ENCODE measurements at regions not wholly inside any gene's neighbourhood (a gene's known extent, or its start where the extent isn't known, plus 50 kb on each side); places are given as distances from the start of the nearest gene placed in this dataset.

DNA sequence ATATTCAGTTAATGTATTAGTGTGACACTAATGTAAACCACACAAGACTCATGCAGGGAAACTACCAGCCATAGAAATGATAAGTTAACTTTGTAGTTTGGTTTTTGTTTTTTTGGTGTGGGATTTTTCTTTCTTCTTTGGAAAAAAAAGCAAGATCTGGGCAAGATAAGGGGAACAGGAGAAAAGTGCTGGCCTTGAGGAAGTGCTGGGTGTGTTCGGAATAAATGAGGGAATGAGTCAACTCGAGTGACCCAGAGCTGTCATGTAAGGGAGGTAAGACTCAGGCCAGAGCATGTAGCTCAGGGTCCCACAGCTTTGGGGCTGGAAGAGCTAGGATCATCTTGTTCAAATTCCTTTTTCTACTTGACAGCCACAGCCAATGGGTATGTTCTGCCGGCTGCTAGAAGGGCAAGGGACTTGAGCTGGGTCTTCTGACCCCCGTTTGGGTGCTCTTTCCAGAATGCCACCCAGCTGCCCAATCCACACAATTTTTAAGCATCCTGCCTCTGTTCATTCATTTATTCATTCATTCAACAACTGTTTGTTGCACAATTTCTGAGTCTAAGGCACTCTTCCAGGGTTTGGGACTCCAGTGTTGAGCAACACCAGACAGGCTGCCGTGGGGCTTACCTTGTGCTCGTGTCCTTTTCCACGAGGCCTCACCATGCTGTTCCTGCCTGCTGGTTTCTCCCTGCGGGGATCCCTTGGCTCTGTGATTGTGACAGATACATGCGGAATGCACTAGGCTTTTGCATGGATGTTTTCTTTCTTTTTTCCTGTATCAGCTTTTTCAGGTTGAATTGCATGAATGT is 54.5 kb downstream of the CLDN34 start:
- DNase-seq (ENCODE audit: low spot score): no peak

DNA sequence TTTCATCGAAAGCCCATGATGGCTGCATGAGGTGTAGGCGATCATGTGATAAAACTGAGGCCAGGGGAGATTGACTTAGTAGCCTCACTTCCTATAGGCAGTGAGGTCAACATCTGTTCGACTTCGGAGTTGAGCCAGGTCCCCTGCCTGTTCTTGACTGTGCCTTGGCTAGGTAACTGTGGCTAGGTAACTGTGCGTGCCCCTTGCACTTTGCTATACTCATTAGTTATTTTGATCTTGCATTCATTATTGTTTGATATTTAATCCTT is 55.0 kb downstream of the CLDN34 start:
- DNase-seq (ENCODE audit: low spot score): no peak

DNA sequence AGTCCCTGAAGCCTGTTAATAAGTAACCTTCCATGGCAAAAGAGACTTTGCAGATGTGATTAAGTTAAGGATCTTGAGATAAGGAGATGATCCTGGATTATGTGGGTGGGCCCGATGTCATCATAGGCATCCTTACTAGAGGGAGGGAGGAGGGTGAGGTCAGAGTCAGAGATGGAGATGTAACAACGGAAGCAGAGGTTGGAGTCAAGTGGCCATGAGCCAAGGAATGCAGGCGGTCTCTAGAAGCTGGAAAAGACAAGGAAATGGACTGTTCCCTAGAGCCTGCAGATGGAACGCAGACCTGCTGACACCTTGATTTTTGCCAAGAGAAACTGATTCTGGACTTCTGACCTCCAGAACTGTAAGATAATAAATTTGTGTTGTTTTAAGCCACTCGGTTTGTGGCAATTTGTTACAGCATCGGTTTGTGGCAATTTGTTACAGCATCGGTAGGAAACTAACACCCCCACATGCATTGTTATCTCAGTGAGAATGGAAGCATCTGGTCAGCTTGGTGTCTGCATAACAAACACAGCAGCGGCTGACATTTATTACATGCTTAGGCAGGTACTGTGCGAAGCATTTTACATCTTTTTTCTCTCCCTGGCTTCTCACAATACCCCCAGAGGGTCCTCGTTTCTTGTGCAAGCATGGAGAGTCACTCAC is 55.6 kb downstream of the CLDN34 start:
- no peak for DNase-seq (ENCODE audit: low spot score)

DNA sequence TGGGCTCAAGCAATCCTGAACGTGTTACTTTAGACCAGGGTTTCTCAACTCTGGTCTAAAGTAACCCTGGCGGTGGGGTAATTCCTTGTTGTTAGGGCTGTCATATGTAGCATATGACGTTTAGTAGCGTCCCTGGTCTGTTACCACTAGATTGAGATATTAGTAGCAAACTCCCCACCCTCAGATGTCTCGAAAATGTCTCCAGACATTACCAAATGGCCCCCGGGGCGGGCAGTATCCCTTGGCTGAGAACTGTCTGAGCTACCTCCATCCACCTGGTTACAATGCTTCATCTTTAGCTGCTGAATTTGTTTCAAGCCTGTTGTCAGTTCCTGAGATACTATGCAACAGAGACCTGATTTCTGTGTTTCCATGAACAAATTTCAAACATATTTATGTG is 56.7 kb downstream of the CLDN34 start:
- no peak for DNase-seq (ENCODE audit: low spot score)

DNA sequence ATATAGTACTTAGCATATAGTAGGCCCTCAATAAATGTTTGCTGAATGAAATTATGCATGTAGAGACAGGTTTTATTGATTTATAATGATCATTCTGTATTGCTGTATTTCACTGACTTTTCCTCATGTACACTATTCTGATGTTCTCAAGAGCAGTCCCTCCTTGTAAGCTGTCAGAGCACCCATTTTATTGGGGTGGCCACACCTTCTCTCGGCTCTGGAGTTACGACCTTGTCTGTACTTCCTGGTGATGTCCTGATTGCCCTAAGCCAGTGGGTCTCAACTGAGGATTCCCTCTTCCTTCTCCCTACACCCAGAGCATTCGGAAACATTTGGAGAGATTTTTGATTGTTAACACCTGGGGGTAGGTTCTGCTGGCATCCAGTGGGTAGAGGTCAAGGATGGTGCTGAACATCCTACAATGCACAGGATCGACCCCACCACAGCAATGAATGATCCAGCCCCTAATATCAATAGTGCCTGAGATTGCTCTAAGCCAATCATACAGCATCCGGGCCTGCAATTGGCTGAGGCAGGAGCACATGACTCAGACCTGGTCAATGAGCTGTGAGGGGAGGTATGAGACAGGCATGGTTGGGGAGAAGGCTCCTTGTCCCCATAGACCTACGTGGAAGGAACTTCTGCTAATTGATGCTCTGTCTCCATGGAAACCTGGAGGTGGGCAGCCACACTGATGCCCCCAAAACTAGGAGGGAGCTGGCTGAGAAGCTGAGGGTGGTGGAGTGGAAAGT is 58.8 kb downstream of the CLDN34 start:
- no peak for DNase-seq (ENCODE audit: low spot score)

DNA sequence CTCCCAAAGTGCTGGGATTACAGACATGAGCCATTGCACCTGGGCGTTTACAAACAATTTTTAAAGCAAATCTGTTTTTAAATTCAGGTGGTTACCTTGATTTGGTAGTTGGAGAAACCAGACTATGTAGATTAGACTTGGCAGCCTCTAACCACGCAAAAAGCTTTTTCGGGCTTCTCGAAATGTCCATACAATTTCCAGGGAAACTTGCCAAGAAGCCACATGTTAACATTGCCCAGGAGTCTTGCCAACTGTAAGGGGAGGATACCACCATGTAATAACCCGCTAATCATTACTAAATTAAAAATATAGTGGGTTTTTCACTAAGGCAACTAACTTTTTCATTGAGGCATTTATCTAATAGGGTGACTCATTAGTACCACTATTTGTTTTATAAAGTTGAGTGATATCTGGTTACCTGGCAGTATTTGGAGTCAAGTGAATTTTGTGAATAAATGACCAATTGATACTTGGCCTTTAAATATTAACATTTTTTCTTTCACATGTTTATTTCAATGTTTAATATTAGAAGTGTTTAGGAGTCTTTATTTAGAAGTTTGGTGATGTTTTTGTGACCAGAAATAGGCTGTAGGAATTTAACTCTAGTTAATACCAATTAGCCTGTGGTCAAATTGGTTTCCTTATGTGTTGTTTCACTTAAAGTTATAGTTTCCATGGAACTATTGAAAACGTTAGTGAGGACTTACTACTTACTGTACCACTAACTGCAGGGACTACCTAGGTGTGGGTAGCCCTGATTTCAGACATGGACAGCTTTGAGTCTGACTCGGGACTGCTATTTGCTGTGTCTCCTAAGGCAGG is 61.3 kb downstream of the CLDN34 start:
- DNase-seq (ENCODE audit: low spot score): no peak

DNA sequence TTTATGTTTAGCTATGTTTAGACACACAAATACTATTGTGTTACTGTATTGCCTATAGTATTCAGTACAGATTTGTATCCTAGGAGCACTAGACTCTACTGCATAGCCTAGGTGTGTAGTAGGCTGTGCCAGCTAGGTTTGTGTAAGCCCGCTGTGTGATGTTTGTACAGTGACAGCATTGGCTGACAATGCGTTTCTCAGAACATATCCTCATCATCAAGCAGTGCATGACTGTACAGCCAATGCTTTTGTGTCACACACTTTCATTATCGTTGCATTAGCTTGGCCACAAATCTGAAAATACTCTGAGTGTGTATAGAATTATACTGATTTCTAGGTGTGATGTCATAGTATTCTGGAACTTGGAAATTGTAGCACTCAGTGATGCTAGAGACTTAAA is 63.4 kb downstream of the CLDN34 start:
- DNase-seq (ENCODE audit: low spot score): no peak

DNA sequence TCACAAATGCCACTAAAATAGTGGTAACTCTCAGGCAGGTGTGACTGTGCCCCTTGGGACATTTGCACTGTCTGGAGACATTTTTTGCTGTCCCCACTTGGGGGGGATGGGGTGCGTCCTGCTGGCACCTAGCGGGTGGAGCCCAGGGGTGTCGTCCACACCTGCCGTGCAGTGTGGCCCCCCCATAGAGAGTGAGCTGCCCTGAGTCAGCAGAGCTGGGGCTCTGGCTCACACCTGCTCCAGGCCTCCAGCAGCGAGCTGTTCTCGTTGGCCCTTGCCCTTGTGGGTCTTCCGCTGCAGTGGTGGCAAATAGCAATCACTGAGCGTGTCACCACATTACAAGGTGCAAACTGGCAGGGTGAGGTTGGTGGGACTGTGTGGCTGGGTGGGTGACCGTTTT is 64.6 kb downstream of the CLDN34 start:
- DNase-seq (ENCODE audit: low spot score): no peak

DNA sequence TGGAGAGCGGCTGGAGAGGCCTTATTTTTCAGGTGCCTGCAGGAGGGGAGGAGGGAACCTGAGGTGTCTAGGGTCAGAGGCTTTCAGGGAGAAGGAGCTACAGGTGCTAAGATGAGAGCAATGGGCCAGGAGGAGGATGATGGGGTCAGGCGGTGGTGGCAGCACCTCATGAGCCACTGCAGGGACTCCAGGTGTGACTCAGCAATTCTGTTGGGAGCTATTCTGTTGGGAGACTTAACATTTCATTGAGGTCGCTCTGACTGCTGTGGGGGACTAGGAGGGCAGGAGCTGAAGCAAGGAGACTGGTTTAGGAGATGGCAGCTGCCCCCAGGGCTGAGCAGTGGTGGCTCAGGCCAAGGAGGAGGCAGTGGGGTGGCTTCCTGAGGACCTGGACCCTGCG is 65.0 kb downstream of the CLDN34 start:
- DNase-seq (ENCODE audit: low spot score): no peak

DNA sequence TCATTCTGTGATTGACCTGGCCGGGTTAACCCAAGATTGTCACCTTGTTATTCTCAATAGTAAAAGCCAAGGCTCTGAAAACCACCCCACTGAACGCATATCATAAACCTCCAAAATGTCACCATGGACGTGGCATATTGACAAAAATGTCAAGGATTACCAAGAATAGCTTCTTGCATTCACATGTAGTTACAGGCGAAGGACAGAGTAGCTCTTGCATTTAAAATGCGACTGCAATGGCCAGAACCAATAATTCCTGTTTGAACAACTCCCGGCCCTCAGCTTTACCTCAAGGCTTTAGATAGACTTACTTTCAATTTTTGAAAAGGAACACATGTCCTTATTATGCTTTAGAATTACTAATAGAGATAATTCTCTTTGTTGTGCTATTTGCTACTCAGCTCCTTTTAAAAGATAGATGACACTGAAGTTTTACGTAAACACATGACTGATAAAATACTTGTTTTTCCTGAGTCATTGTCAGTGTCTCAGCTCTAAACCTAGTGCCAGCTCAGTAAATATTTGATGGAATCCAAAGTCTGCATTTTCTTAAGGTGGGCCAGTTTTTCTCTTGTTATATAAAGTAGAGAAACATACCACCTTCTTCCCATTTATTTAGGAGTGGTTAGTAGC is 66.3 kb downstream of the CLDN34 start:
- DNase-seq (ENCODE audit: low spot score): no peak

DNA sequence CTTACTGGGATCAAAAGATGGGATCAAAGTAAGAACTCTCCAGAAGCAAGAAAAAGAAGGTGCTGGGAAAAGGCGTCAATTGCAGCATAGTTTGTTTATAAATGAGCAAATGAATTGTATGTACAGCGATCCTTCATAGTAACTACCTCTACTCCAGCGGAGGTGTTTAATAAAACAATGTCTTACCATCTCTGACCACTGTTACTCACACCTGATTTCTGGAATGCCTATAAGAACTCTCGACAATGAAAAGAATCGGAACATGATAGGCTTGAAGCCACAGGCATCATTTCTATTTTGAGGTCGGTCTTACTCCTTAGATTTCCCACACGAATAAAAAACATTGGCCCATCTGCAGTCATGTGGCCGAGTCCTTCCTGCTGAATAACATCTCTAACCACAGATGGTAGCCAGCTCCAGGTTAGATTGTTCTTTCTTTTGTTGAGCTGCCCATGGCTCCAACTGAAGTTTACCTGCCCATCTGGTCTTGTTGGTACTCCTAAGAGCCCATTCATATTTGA is 67.6 kb downstream of the CLDN34 start:
- no peak for DNase-seq (ENCODE audit: low spot score)

DNA sequence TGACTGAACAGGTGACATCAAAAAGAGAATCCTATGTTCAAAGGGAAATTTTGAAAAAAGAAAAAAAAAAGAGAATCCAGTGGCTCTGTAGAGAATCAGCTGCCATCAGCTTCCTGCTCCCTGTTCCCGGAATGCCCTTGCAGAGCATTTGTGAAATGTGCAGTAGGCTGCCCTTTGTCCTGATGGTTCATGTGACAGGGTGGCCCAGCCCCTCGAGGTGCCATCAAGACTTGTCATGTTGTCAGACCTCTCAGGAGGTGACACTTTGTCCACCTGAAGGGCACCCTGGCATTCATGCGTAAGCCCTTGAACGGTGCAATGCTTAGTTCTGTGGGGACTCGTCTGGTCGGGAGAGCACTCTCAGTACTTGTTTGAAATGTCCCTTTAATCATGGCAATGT is 71.4 kb downstream of the CLDN34 start:
- DNase-seq (ENCODE audit: low spot score): no peak

DNA sequence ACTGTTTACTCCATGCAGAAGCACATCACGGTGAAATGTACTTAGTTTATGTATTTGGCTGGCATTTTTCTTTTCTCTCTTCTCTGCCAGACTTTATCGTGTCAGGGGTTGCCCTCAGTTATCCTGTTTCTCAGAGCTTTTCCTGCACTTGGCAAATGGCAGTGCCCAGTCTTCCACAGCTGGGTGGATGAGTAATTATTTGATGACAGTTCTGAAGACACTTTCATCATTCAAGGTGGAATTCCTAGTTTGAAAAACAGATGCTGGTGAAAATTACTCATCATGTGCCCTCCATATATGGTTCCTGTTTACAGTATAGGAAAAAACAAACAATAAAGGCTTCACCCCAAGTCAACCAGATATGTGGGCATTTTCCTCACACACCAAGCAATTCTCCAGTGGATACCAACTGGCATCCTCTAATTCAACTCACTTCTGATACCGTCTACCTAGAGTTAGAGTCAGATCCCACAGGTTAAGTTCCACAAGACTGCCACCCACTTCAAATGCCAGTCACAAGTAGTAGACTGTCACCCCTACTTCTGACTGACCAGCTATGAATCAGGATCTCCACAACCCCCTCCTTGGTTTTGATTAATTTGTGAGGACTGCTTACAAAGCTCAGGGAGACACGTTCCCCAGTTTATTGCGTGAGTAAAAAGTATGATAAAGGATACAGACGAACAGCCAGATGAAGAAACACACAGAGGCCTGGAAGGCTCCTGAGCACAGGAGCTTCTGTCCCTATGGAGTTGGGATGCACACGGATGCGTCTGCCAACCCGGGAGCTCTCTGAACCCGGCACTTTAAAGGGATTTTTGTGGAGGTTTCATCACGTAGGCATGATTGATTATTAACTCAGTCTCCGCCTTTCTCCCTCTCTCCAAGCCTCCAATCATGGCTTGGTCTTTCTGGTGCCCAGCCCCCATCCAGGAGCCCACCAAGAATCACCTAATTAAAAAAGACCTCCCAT is 72.9 kb downstream of the CLDN34 start:
- no peak for DNase-seq (ENCODE audit: low spot score)

DNA sequence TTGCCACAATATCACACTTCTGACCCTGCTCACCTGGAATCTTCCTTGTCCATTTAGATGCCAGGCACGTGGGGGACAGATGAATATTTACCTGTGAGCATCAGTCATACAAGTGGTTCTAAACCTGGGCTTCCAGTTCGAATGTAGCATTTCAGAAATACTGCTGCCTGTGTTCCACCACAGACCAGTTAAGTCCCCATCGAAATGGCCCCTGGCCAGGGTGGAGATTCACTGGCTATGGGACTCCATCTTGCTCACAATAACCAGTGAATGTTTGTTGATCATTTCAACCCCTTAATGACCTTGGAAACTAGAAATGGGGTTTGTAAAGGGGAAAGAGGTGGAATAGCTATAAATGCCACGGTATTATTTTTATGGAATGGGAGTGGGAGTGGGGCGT is 73.8 kb downstream of the CLDN34 start:
- no peak for DNase-seq (ENCODE audit: low spot score)

DNA sequence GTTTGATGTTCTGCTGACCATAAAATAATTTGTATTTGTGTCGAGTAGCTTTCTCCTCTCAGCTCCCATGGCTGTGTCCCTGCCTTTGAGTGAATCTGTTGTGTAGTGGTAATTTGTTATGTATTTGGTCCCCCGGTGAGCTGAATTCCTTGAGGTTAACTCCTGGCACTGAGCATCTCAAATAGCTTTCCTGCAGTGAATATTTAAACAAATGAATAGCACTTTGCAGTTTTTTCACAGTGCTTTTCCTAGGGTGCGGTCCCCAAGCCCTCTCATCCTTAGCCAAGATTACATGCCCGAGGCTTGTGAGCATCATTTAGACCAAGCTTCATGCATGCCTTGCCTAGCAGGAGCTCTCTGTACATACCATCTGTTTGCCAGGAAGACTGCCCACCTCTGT is 74.2 kb downstream of the CLDN34 start:
- no peak for DNase-seq (ENCODE audit: low spot score)

DNA sequence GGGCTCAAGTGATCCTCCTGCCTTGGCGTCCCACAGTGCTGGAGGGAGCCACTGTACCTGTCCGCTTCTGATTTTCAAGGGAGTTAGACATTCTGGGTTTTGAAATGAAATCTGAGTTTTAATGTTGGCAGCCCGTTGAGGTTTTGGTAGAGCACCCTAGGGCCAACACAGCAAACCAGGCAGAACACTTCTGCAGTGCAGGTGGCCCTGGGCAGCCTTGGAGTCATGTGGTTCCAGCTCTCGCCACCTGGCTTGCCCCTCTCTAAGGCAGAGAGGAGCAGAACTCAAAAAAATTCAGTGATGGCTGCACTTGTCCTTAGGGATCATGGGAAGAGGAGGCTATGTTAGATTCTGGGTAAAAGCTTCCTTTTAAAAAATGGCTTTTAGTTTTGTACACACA is 74.9 kb downstream of the CLDN34 start:
- DNase-seq (ENCODE audit: low spot score): no peak

DNA sequence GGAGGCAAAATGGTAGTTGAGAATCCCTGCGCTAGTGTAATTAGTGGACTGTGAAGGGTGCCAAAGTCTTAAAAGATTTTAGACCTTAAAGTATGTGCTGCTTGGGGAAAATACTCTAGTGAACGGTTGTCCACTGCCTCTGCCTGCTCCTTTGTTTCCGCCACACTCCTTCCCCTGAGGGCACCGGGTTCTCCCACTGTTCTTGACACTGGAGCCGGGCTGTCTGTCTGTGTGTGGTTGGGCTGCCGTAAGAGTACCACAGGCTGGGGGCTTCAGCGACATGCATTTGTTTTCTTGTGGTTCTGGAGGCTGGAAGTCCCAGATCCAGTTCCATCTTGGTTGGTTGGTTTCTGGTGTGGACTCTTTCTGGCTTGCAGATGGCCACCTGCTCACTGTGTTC is 76.2 kb downstream of the CLDN34 start:
- DNase-seq (ENCODE audit: low spot score): no peak

DNA sequence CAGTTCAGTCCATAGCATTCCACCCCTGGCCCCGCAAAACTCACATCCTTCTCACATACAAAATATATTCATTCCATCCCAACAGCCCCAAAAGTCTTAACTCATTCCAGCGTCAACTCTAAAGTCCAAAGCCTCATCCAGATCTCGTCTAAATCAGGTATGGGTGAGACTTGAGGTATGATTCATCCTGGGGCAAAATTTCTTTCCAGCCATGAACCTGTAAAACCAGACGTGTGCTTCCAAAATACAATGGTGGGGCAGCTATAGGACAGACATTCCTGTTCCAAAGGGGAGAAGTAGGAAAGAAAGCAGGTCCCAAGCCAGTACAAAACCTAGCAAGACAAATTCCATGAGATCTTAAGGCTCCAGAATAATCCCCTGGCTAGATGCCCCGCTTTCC is 76.9 kb downstream of the CLDN34 start:
- no peak for DNase-seq (ENCODE audit: low spot score)

DNA sequence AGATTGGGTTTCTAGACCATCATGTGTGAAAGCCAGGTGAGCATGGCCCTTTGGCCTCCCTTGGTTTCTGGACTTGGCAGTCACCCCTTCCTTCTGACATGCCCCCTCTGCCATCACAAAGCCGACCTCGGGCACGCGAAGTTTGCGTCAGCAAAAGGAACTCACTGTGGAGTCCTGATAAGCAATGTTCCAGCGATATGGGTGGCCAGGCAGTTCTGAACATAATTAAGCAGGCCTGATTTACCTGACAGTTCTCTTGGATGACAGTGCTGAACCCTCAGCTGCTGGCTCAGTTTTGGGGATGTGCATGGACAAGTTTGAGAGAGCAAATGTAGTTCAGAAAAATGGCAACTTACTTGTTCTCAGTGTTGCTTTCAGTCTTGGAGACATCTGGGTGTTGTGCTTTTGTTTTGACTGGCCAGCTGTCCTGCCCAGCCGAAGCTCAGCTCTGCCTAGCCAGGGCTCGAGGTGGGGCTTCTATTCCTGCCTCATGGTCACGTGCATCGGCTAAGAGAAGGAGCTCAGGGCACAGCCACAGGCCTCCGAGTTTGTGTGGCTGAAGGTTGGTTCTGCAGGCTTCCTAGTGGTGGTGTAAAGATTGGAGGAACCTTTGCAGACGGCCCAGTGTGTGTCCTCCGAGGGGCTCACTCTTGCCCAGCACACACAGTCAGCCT is 78.3 kb downstream of the CLDN34 start:
- no peak for DNase-seq (ENCODE audit: low spot score)

DNA sequence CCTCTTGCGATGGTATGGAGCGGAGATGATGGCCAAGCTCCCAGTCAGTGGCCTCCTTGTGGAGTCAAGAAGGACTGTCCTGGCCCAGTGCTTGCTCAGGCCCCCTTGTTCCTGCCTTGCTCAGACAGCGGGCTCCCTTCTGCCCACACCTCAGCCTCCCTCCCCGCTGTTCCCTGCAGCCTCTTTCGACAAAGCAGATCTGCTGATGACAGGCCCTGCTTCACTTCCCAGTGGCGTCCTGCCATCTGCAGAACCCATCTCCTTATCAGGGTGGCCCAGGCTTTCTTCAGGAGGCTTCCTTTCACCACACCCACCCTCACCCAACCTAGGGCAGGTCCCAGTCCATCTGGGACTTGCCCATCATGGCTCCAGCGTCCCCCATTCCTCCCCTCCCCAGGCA is 80.0 kb downstream of the CLDN34 start:
- DNase-seq (ENCODE audit: low spot score): no peak

Measured in HuH-7 (cell line).